ENCODE measurements at regions not wholly inside any gene's neighbourhood (a gene's known extent, or its start where the extent isn't known, plus 50 kb on each side); places are given as distances from the start of the nearest gene placed in this dataset.

DNA sequence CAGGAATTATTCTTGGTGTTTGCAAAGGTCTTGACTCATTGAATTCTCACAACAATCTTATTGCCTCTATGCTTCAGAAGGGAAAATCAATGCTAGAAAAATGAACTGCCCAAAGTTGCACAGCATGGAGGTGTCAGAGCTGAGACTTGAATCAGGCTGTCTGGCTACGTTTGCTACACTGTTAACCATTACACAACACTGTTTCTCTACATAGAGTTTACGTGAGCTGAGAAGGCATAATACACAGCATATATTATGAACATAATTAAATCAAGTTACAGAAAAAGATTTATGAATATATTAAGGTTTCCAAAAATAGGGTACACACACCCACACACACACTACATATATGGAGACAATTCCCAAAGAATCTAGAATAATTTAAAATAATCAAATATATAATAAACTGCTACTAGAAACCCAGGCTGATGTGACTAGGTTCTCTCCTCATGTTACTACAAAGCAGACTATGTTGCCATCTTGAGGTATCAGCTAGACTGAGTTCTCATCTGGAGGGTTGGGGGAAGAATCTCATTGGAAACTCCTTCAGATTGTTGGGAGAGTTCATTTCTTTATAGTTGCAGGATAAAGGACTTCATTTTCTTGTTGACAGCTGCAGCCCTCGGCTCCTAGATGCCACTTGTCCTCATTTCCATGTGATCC, 1270.5 kb downstream of the ARAP2 start:
- TF ChIP-seq EZH2 (IDR thresholded peaks at IDR 0.05; ENCODE audit: insufficient read depth, poor library complexity, severe bottlenecking) (no peak), EZH2phosphoT487 (IDR thresholded peaks at IDR 0.05; ENCODE audit: insufficient read depth, low read depth) (no peak)
